Glutamatergic neuron (in vitro differentiated cells): ENCODE measurements at regions not wholly inside any gene's neighbourhood (a gene's known extent, or its start where the extent isn't known, plus 50 kb on each side); places are given as distances from the start of the nearest gene placed in this dataset.

Experiments used
- DNase-seq: peaks from one replicate; pipeline ENCODE4 v3.0.0; 2022
- H3K27ac Mint-ChIP-seq: one replicate; pipeline ENCODE4 v1.8.0; 2020; ENCODE audit warnings: mild to moderate bottlenecking, mixed read lengths, inconsistent platforms; ENCODE audit not compliant: unreplicated experiment
- H3K27me3 Mint-ChIP-seq: one replicate; pipeline ENCODE4 v1.8.0; 2020; ENCODE audit warnings: mild to moderate bottlenecking, moderate library complexity, mixed read lengths, inconsistent platforms; ENCODE audit not compliant: unreplicated experiment
- H3K36me3 Mint-ChIP-seq: one replicate; pipeline ENCODE4 v1.8.0; 2020; ENCODE audit warnings: mild to moderate bottlenecking, mixed read lengths, inconsistent platforms; ENCODE audit not compliant: unreplicated experiment
- H3K4me1 Mint-ChIP-seq: one replicate; pipeline ENCODE4 v1.8.0; 2020; ENCODE audit warnings: mild to moderate bottlenecking, low read depth, mixed read lengths, inconsistent platforms; ENCODE audit not compliant: unreplicated experiment
- H3K4me3 Mint-ChIP-seq: one replicate; pipeline ENCODE4 v1.8.0; 2020; ENCODE audit warnings: mild to moderate bottlenecking, mixed read lengths, inconsistent platforms; ENCODE audit not compliant: unreplicated experiment
- H3K9me3 Mint-ChIP-seq: one replicate; pipeline ENCODE4 v1.8.0; 2020; ENCODE audit warnings: mild to moderate bottlenecking, moderate library complexity, mixed read lengths, inconsistent platforms; ENCODE audit not compliant: unreplicated experiment
- TF ChIP-seq, protein P1 (sequence below): fragments of 200-600 bp; sonication (generic); IDR thresholded peaks from one replicate; pipeline ENCODE4 v1.5.0; 2021; ENCODE audit not compliant: partially characterized antibody, unreplicated experiment

GRCh38 chr5:133818031-133818431, 150.4 kb downstream of the C5orf15 start:
- peaks cover 3% of the 10 kb centered on the region for H3K27me3 Mint-ChIP-seq
- TF ChIP-seq, protein P1, sequence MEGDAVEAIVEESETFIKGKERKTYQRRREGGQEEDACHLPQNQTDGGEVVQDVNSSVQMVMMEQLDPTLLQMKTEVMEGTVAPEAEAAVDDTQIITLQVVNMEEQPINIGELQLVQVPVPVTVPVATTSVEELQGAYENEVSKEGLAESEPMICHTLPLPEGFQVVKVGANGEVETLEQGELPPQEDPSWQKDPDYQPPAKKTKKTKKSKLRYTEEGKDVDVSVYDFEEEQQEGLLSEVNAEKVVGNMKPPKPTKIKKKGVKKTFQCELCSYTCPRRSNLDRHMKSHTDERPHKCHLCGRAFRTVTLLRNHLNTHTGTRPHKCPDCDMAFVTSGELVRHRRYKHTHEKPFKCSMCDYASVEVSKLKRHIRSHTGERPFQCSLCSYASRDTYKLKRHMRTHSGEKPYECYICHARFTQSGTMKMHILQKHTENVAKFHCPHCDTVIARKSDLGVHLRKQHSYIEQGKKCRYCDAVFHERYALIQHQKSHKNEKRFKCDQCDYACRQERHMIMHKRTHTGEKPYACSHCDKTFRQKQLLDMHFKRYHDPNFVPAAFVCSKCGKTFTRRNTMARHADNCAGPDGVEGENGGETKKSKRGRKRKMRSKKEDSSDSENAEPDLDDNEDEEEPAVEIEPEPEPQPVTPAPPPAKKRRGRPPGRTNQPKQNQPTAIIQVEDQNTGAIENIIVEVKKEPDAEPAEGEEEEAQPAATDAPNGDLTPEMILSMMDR, result no peak

DNA sequence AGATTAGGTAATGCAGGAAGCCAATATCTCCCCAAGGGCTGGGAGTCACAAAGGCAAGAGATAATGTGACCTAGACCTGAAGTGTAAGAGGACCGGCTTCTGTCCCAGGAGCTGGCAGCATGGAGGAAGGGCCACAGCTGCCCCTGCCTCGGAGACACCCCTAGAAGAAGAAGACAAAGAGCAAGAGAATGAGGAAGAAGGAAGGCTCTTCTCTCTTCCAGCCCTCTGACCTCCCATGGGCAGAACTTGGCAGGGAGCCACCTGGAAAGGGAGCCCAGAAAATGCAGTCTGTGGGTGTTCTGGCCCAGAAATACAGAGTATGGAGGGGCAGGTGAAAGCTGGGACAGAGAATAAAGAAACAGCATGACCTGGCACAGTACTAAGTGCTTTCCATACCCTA, 151.0 kb downstream of the C5orf15 start:
- Mint-ChIP-seq H3K4me1 (peaks cover 31% of the 10 kb centered on the region), H3K9me3 (peaks cover 2% of the 10 kb centered on the region), H3K4me3 (no peak overlapping the region), H3K27ac (no peak overlapping the region), H3K36me3 (peaks cover under 1% of the 10 kb centered on the region), H3K27me3 (no peaks in the 10 kb centered on the region)
- TF ChIP-seq, protein P1, result no peak
- no peak for DNase-seq

More at GRCh38 chr5:133818031-133818431, 150.4 kb downstream of the C5orf15 start:
- H3K4me1 Mint-ChIP-seq, result peaks cover 33% of the 10 kb centered on the region
- H3K9me3 Mint-ChIP-seq, result peaks cover 2% of the 10 kb centered on the region
- DNase-seq, result no peak
- no peaks in the 10 kb centered on the region for H3K36me3 Mint-ChIP-seq
- no peak overlapping the region for H3K4me3 Mint-ChIP-seq
- H3K27ac Mint-ChIP-seq, result no peak overlapping the region

GRCh38 chr5:133816791-133817190, 151.6 kb downstream of the C5orf15 start:
- TF ChIP-seq, protein P1, result no peak
- H3K27me3 Mint-ChIP-seq, result peaks cover 2% of the 10 kb centered on the region
- H3K4me1 Mint-ChIP-seq, result peaks cover 30% of the 10 kb centered on the region
- no peak overlapping the region for H3K4me3 Mint-ChIP-seq
- no peak overlapping the region for H3K27ac Mint-ChIP-seq
- no peak for DNase-seq
- H3K36me3 Mint-ChIP-seq, result peaks cover 5% of the 10 kb centered on the region
- peaks cover 2% of the 10 kb centered on the region for H3K9me3 Mint-ChIP-seq

DNA sequence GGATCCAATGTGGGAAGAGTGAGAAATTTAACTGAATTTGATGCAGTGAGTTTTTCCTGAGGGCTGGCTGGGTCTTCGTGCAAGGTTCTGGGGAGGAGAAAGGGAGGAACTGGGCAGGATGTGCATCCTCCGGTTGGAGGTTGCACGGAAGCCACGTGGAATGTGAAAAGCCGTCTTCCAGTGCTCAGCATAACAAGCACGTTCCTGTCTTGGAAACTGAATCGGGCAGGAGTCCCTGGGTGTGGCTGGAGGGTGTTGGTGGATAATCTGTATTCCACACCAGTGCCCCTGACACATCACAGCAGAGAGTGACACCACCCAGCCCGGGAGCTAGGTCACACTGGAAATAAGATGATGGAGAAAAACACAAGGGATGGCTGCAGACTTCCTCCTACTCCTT, 154.3 kb downstream of the C5orf15 start:
- Mint-ChIP-seq H3K4me3 (no peak overlapping the region), H3K4me1 (peaks cover 8% of the 10 kb centered on the region), H3K27me3 (peaks cover 4% of the 10 kb centered on the region), H3K9me3 (peaks cover 5% of the 10 kb centered on the region), H3K36me3 (peaks cover 10% of the 10 kb centered on the region), H3K27ac (no peak overlapping the region)
- no peak for DNase-seq
- TF ChIP-seq, protein P1, result no peak

- Mint-ChIP-seq H3K9me3 (peaks cover 8% of the 10 kb centered on the region), H3K27me3 (peaks cover 4% of the 10 kb centered on the region), H3K27ac (no peak overlapping the region), H3K36me3 (peaks cover 10% of the 10 kb centered on the region), H3K4me1 (peaks cover 6% of the 10 kb centered on the region), H3K4me3 (no peak overlapping the region)
- DNase-seq, result no peak
- TF ChIP-seq, protein P1, result no peak
These were observed 157.3 kb downstream of the C5orf15 start for GRCh38 chr5:133811168-133811567.
